NCI-H524 treated with DMSO at 0.1 percent for 48 hours (cell line): ENCODE measurements at regions not wholly inside any gene's neighbourhood (a gene's known extent, or its start where the extent isn't known, plus 50 kb on each side); places are given as distances from the start of the nearest gene placed in this dataset.

Source experiments
- DNase-seq: peaks from one replicate; lab custom pipeline; 2025; lab: John Stamatoyannopoulos, UW

GRCh38 chr7:10696064-10696463 lies 277.6 kb upstream of the PHF14 start:
- no peak for DNase-seq

GRCh38 chr7:10703059-10703458 lies 270.6 kb upstream of the PHF14 start:
- no peak for DNase-seq

GRCh38 chr7:10703981-10704380 lies 269.7 kb upstream of the PHF14 start:
- DNase-seq: no peak

GRCh38 chr7:10704653-10705052 lies 269.0 kb upstream of the PHF14 start:
- DNase-seq: no peak

GRCh38 chr7:10706875-10707493 lies 266.7 kb upstream of the PHF14 start:
- no peak for DNase-seq

- no peak for DNase-seq
Measured at GRCh38 chr7:10707519-10707918, 266.2 kb upstream of the PHF14 start.

- peak; percentile 41 for DNase-seq
Measured at GRCh38 chr7:10708447-10708846, 265.2 kb upstream of the PHF14 start.

- no peak for DNase-seq
Measured at GRCh38 chr7:10718768-10719167, 254.9 kb upstream of the PHF14 start.

- DNase-seq: no peak
Measured at GRCh38 chr7:10720042-10720441, 253.6 kb upstream of the PHF14 start.

- no peak for DNase-seq
Measured at GRCh38 chr7:10721289-10721688, 252.4 kb upstream of the PHF14 start.

- DNase-seq: no peak
Measured at GRCh38 chr7:10723832-10724231, 249.8 kb upstream of the PHF14 start.

- no peak for DNase-seq
Measured at GRCh38 chr7:10724449-10724848, 249.2 kb upstream of the PHF14 start.

GRCh38 chr7:10727636-10728035 lies 246.0 kb upstream of the PHF14 start:
- no peak for DNase-seq

- no peak for DNase-seq
Measured at GRCh38 chr7:10731253-10731773, 242.4 kb upstream of the PHF14 start.

GRCh38 chr7:10733747-10734146 lies 239.9 kb upstream of the PHF14 start:
- DNase-seq: no peak

- DNase-seq: no peak
Measured at GRCh38 chr7:10734595-10734994, 239.1 kb upstream of the PHF14 start.

GRCh38 chr7:10739401-10739800 lies 234.3 kb upstream of the PHF14 start:
- no peak for DNase-seq

GRCh38 chr7:10740805-10741204 lies 232.9 kb upstream of the PHF14 start:
- no peak for DNase-seq

- no peak for DNase-seq
Measured at GRCh38 chr7:10756981-10757380, 216.7 kb upstream of the PHF14 start.

- no peak for DNase-seq
Measured at GRCh38 chr7:10759120-10759519, 214.6 kb upstream of the PHF14 start.

- no peak for DNase-seq
Measured at GRCh38 chr7:10767771-10768170, 205.9 kb upstream of the PHF14 start.

- DNase-seq: no peak
Measured at GRCh38 chr7:10770176-10770575, 203.5 kb upstream of the PHF14 start.

- no peak for DNase-seq
Measured at GRCh38 chr7:10773430-10773829, 200.2 kb upstream of the PHF14 start.
